Heart right ventricle (tissue), 16 donors: ENCODE measurements at regions not wholly inside any gene's neighbourhood (a gene's known extent, or its start where the extent isn't known, plus 50 kb on each side); places are given as distances from the start of the nearest gene placed in this dataset.

ENCODE experiments used
- ATAC-seq, 8 donors: fragments of 200-7000 bp; cut with Tn5 transposase; one replicate each; pipeline ENCODE4 v1.9.1; 2020; ENCODE audit warnings: mild to moderate bottlenecking in 8 of 8, moderate library complexity in 8 of 8, moderate number of reproducible peaks in 1 of 8
- DNase-seq, 2 donors: peaks; one replicate each; pipeline ENCODE4 v3.0.0-alpha.2; 2020
- H3K27ac ChIP-seq, 10 donors: fragments of 200-600 bp; sonication (generic) in 2 of 10; one replicate each; pipeline versions ENCODE4 v1.5.0 to v1.8.0; 2020 to 2022; ENCODE audit warnings: mild to moderate bottlenecking in 3 of 10
- H3K27me3 ChIP-seq, 7 donors: fragments of 200-600 bp; one replicate each; pipeline ENCODE4 v1.8.0; 2021 to 2022; ENCODE audit warnings: mild to moderate bottlenecking in 2 of 7
- H3K36me3 ChIP-seq, 9 donors: fragments of 200-600 bp; sonication (generic) in 1 of 9; one replicate each; pipeline versions ENCODE4 v1.5.0 to v1.8.0; 2020 to 2022; ENCODE audit warnings: mild to moderate bottlenecking in 2 of 9
- H3K4me1 ChIP-seq, 9 donors: fragments of 200-600 bp; sonication (generic) in 1 of 9; one replicate each; pipeline versions ENCODE4 v1.5.0 to v1.8.0; 2020 to 2022; ENCODE audit warnings: mild to moderate bottlenecking in 4 of 9
- H3K4me3 ChIP-seq, 10 donors: fragments of 200-600 bp; sonication (generic) in 2 of 10; one replicate each; pipeline versions ENCODE4 v1.5.0 to v1.8.0; 2020 to 2022; ENCODE audit warnings: mild to moderate bottlenecking in 7 of 10, moderate library complexity in 2 of 10
- H3K9me3 ChIP-seq, 11 donors: fragments of 200-600 bp in 10 of 11; sonication (generic) in 2 of 11; one replicate each; pipeline versions ENCODE4 v1.5.0 to v1.8.0; 2013 to 2022; ENCODE audit warnings: mild to moderate bottlenecking in 2 of 11, control low read depth in 1 of 11, moderate library complexity in 1 of 11
- WGBS, 2 donors: extraction: QIAGEN DNeasy Blood & Tissue Kit; methylation state at CpG; one replicate each; pipeline ENCODE4 v1.1.7; 2013; ENCODE audit warnings: inconsistent platforms in 1 of 2; 5-methylcytosine and 5-hydroxymethylcytosine counted together
- intact Hi-C, 10 donors: fragments of 100-400 bp; cut with DNase I; formaldehyde crosslinking; loops; one replicate each; pipeline versions ENCODE4 v1.11.1 to v1.14.2; 2022
- TF ChIP-seq, protein P1 (sequence below), 9 donors: fragments of 200-600 bp; sonication (generic) in 2 of 9; IDR thresholded peaks; one replicate each; pipeline versions ENCODE4 v1.5.0 to v1.8.0; 2021 to 2022; ENCODE audit warnings: antibody characterized with exemption in 9 of 9, mild to moderate bottlenecking in 5 of 9, moderate library complexity in 1 of 9
- donor health status: Arrhythmogenic right ventricular cardiomyopathy.
- donor health status: ischemic (EF 13 %, LVEDD 7.1; RV severe dilation, severe dysfunction).
- donor health status: healthy with polysubstance abuse.
- donor health status: DM: no; HTN: yes; CAD: no.
- donor health status: DM: no; HTN: no; CAD: no.
- donor health status: ischemic (EF 25% LVEDD 6.9; RV normal size, moderate dysfunction).
- donor health status: ischemic (EF 25% LVEDD 5.7; RV mildly dilated, moderate dysfunction).
- donor health status: healthy.
- donor health status: DM: yes; HTN: yes; CAD: no.
- donor health status: Ischemic cardiomyopathy.
- donor health status: ischemic (EF 35%, LVEDD 5.7; RV mildly dilated, moderate dysfunction).
- donor health status: nonischemic (EF 11% LVEDD 7.7; RV severe dilation, severe dysfunction).
- donor health status: DM: yes; HTN: yes; CAD: no.
- donor health status: PGD.
- donor health status: ischemic (EF 29% LVEDD 5.4; RV normal size, mild dysfunction).
- donor health status: nonischemic (EF 23%, LVEDD 6.1; RV moderate dilation, normal function).

- intact Hi-C loops = loop anchor here in 1 of 10 donors (10.0 kb wide), 1 partner anchor 1342 kb away; no protein-coding TSS in a partner anchor
- H3K36me3 ChIP-seq = no peaks in the 10 kb centered on the region
- TF ChIP-seq, protein P1, sequence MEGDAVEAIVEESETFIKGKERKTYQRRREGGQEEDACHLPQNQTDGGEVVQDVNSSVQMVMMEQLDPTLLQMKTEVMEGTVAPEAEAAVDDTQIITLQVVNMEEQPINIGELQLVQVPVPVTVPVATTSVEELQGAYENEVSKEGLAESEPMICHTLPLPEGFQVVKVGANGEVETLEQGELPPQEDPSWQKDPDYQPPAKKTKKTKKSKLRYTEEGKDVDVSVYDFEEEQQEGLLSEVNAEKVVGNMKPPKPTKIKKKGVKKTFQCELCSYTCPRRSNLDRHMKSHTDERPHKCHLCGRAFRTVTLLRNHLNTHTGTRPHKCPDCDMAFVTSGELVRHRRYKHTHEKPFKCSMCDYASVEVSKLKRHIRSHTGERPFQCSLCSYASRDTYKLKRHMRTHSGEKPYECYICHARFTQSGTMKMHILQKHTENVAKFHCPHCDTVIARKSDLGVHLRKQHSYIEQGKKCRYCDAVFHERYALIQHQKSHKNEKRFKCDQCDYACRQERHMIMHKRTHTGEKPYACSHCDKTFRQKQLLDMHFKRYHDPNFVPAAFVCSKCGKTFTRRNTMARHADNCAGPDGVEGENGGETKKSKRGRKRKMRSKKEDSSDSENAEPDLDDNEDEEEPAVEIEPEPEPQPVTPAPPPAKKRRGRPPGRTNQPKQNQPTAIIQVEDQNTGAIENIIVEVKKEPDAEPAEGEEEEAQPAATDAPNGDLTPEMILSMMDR (IDR thresholded peaks at IDR 0.05) = no peak
- 85 to 90% methylated on average over 9 of the region's 9 CpGs for WGBS, 2 donors
- ATAC-seq (no peak), DNase-seq (no peak)
- no peak overlapping the region for H3K27ac ChIP-seq
- no peak overlapping the region for H3K4me3 ChIP-seq
- H3K9me3 ChIP-seq = peaks cover 0 to 10% (median 0%) of the 10 kb centered on the region in 11 donors
- H3K27me3 ChIP-seq = no peaks in the 10 kb centered on the region
- no peaks in the 10 kb centered on the region for H3K4me1 ChIP-seq
These were observed 165.8 kb downstream of the INHBA start for GRCh38 chr7:41536873-41537665.

DNA sequence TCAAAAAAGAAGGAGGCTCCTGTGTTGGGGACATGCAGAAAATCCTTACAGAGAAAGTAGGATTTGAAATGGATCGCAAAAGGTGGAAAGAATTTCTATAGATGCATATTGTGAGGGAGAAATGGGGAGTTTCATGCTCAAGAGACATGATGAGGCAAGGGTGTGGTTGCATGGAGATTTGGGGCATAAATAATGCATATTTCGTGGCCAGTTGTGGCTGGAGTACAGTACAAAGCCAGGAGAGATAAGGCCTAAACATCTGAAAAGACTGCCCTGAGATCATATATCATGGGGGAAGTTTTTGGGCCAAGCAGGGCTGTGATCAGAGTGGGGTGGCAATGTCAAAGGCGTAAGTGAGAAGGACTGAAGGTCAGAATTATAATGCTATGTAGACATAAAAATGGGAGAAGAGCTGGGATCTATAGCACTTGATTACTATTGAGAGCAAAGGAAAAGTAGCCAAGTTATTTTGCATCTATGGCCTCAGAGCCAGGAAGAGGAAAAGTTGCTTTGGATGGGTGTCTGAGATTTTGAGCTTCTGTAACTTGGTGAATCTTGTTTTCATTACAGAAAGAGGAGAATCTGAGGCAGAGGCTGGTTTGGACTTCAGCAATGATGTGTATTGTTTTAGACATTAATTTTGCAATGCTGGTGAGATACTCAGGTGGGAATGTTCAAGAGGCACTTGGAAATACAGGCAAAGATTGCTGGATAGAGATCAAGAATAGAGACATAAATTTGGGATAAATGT is 166.6 kb downstream of the INHBA start:
- peaks cover 0 to 10% (median 0%) of the 10 kb centered on the region in 11 donors for H3K9me3 ChIP-seq
- no peak overlapping the region for H3K27ac ChIP-seq

DNA sequence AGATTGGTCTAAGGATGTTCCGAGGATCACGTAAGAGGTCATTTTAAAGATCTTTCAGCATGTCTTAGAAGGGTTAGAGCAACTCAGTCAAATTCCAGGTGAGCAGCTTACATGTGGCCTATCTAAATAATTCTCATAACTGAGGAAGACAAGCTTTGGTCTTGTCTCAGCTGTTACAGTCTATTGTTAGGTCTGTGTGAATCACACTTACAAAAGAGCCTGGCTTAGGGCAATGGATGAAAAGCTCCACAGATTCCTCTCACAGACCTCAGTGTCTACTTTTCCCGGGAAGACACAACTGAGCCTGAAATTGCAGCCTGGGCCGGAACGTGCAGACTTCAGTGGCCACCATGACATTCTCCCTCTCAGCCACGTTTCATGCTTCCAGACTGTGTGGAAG is 173.1 kb downstream of the INHBA start:
- DNase-seq (no peak), ATAC-seq (no peak)
- TF ChIP-seq, protein P1 (IDR thresholded peaks at IDR 0.05) = no peak
- 84 to 87% methylated on average over 6 of the region's 6 CpGs for WGBS, 2 donors
- H3K27me3 ChIP-seq = no peaks in the 10 kb centered on the region
- intact Hi-C loops = loop anchor here in 1 of 10 donors (10.0 kb wide), 1 partner anchor 1335 kb away; no protein-coding TSS in a partner anchor
- H3K36me3 ChIP-seq = no peaks in the 10 kb centered on the region
- no peaks in the 10 kb centered on the region for H3K4me1 ChIP-seq
- H3K9me3 ChIP-seq = peaks cover 0 to 10% (median 0%) of the 10 kb centered on the region in 11 donors
- no peak overlapping the region for H3K4me3 ChIP-seq
- no peak overlapping the region for H3K27ac ChIP-seq

More for the DNA sequence above, 166.6 kb downstream of the INHBA start:
- intact Hi-C loops = loop anchor here in 1 of 10 donors (10.0 kb wide), 1 partner anchor 1341 kb away; no protein-coding TSS in a partner anchor
- Histone ChIP-seq H3K27me3 (no peaks in the 10 kb centered on the region), H3K36me3 (no peaks in the 10 kb centered on the region), H3K4me1 (no peaks in the 10 kb centered on the region), H3K4me3 (no peak overlapping the region)
- TF ChIP-seq, protein P1 (IDR thresholded peaks at IDR 0.05) = no peak
- ATAC-seq (no peak), DNase-seq (no peak)
- WGBS, 2 donors = 85 to 89% methylated on average over 3 of the region's 3 CpGs

GRCh38 chr7:41524876-41525275 is 178.0 kb downstream of the INHBA start:
- Histone ChIP-seq H3K27me3 (no peaks in the 10 kb centered on the region), H3K36me3 (no peaks in the 10 kb centered on the region), H3K9me3 (peaks cover 0 to 25% (median 3%) of the 10 kb centered on the region in 11 donors), H3K4me3 (no peak overlapping the region), H3K4me1 (peaks cover 0 to 4% (median 0%) of the 10 kb centered on the region in 9 donors), H3K27ac (no peak overlapping the region)
- intact Hi-C loops = no loop called here
- 53% methylated on average over 4 of the region's 4 CpGs for WGBS, 2 donors
- TF ChIP-seq, protein P1 (IDR thresholded peaks at IDR 0.05) = no peak
- ATAC-seq (no peak), DNase-seq (no peak)
